Coronary artery (tissue), 2 donors: ENCODE measurements at regions not wholly inside any gene's neighbourhood (a gene's known extent, or its start where the extent isn't known, plus 50 kb on each side); places are given as distances from the start of the nearest gene placed in this dataset.

ENCODE experiments used
- DNase-seq: peaks from one replicate; pipeline ENCODE4 v3.0.0-alpha.2; 2017; ENCODE audit warnings: low spot score
- H3K27ac ChIP-seq, 2 donors: fragments of 200-600 bp; sonication (generic); one replicate each; pipeline ENCODE4 v1.5.1; 2016 to 2019
- H3K4me3 ChIP-seq: fragments of 200-600 bp; sonication (generic); 2 replicates; pipeline ENCODE4 v1.5.1; 2016; ENCODE audit warnings: mild to moderate bottlenecking, moderate library complexity
- CTCF ChIP-seq: fragments of 200-600 bp; sonication (generic); IDR thresholded peaks from one replicate; pipeline ENCODE4 v1.5.1; 2019; ENCODE audit warnings: antibody characterized with exemption

- no peak for DNase-seq
- H3K4me3 ChIP-seq = peak overlapping the region; percentile 63
- H3K27ac ChIP-seq = no peak overlapping the region
Observed at GRCh38 chr5:85293145-85293785, 908.6 kb upstream of the EDIL3 start.

GRCh38 chr5:85304524-85304923 is 919.8 kb upstream of the EDIL3 start:
- DNase-seq = no peak
- no peak overlapping the region for H3K4me3 ChIP-seq
- no peak overlapping the region for H3K27ac ChIP-seq
- TF ChIP-seq CTCF = no peak

More at GRCh38 chr5:85293145-85293785, 908.6 kb upstream of the EDIL3 start:
- no peak for TF ChIP-seq CTCF

DNA sequence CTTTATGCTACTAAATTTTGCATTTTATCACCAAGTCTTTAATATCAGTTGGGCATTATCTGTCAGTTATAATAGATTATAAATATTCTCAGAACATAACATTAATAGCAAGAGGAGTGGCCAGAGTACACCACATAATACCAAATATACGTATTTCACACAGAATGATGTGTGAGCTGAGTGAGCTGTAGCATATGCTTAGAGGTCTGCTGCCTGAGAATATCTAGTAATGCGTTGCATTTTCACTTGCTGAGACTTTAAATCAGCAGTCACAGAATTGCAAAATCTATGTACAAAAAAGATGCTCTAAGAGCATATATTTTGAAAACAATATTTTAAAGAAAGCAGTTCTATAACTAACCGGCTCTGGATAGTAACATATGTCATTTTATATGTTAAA is 921.1 kb upstream of the EDIL3 start:
- H3K27ac ChIP-seq = no peak overlapping the region
- DNase-seq = no peak
- no peak for TF ChIP-seq CTCF
- H3K4me3 ChIP-seq = no peak overlapping the region

GRCh38 chr5:85311536-85311935 is 926.9 kb upstream of the EDIL3 start:
- Histone ChIP-seq H3K4me3 (no peak overlapping the region), H3K27ac (no peak overlapping the region)
- no peak for TF ChIP-seq CTCF
- no peak for DNase-seq

GRCh38 chr5:85320495-85320894 is 935.8 kb upstream of the EDIL3 start:
- Histone ChIP-seq H3K4me3 (no peak overlapping the region), H3K27ac (no peak overlapping the region)
- TF ChIP-seq CTCF = no peak
- no peak for DNase-seq

- H3K4me3 ChIP-seq = no peak overlapping the region
- DNase-seq = no peak
- TF ChIP-seq CTCF = no peak
- no peak overlapping the region for H3K27ac ChIP-seq
Observed at GRCh38 chr5:85333276-85333675, 948.6 kb upstream of the EDIL3 start.

DNA sequence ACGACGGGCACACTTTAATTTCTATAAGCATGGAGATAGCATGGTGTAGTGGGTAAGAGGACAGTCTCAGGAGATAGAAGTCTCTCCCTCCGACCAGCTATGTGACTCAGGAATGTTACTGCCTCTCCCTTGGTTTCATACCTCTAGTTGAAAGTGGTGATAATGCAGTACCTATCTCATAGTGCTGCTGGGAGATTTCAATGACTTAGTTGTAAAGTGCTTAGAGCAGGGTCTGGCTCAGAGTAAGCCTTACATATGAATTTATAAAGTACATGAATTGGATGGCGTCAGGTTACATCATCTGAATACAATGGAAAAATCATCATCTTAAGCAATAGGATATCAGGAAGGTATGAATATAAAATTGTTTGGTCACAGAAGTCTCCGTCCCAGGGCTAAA is 952.8 kb upstream of the EDIL3 start:
- TF ChIP-seq CTCF = no peak
- no peak for DNase-seq
- Histone ChIP-seq H3K27ac (no peak overlapping the region), H3K4me3 (no peak overlapping the region)
